GM18868 (cell line): ENCODE measurements at regions not wholly inside any gene's neighbourhood (a gene's known extent, or its start where the extent isn't known, plus 50 kb on each side); places are given as distances from the start of the nearest gene placed in this dataset.

Source experiments
- ATAC-seq: cut with Tn5 transposase; IDR thresholded peaks from one replicate; pipeline ENCODE4 v1.9.1; 2021; ENCODE audit warnings: mild to moderate bottlenecking, moderate library complexity; ENCODE audit not compliant: unreplicated experiment

DNA sequence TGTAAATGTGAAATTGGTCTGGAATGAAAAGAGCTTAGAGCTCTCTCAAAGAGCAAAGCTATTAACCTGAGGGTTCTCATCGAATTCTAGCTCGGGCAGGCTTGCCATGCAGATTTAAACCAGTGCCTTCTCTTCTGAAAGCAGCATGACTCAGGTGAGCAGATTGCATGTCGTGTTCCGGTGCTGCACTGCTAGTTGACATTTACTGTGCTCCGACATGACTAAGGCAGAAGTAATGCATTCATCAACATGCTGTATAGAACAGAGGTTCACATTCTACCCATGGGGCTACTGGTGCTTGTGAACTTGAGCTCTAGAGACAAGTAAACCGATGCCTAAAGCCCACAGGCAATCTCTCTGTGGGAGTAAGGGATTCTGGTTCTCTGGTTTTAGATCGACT, 947.7 kb downstream of the EFNB2 start:
- no peak for ATAC-seq

GRCh38 chr13:105579821-105580710, 955.4 kb downstream of the EFNB2 start:
- ATAC-seq, result no peak

DNA sequence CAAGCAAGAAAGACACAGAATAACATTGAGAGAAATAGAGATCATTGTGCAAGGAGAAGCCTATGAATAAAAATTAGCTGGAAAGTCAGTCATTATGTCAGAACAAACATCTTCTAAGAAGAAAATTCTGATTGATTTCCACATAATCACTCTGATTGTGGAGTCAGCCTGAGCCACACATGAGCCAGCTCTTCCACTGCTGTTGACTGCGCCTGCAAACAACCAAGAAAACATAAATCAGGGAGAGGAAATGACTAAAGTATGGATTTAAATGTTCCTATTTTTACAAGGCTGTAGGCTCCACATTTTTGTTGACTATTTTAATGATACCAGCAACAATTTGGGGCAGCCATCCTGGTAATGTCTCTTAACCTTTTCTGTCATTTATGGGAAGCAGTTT, 962.3 kb downstream of the EFNB2 start:
- ATAC-seq, result no peak

GRCh38 chr13:105572401-105572800, 963.1 kb downstream of the EFNB2 start:
- ATAC-seq, result no peak

- no peak for ATAC-seq
Measured at GRCh38 chr13:105569816-105570215, 965.6 kb downstream of the EFNB2 start.

DNA sequence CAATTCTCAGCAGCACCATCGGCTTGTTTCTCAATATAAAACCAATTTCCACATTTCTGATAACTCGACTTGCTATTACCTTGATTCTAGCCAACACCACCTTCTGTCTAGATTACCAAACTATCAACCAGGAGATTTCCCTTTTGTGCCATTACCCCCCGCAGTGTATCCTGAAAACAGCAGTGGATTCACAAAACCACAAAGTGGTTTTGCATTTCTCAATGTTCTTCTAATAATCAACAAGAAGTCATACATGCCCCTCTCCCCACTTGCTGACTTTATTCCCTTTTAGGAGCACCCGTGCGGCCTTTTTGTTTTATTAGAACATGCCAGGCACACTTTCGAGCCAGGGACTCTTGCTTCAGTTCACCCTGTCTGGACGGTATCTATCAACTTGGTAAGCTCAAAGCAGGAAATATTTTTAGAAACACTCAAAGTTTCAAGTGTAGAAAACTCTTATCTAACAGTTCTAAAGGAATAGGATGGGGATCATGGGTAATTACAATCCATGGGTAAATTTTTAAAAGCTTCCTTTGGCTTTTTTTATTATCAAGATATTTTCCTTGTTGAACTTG, 967.4 kb downstream of the EFNB2 start:
- ATAC-seq, result no peak

GRCh38 chr13:105565136-105565727, 970.2 kb downstream of the EFNB2 start:
- no peak for ATAC-seq

DNA sequence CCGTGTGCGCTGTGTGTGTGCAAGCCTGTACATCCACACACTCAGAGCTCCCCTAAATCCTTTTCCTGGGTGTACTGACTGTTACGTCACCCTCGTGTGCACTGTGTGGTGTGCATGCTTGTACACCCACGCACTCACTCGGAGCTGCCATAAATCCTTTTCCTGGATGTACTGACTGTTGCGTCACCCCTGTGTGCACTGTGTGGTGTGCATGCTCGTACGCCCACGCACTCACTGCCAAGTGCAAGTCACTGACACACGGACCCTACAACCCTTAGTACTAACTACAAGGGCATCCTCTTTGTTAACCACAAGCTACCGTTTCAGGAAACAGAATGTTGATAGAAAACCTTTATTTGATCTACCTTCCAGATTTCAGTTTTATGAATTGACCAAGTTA, 983.4 kb downstream of the EFNB2 start:
- ATAC-seq, result no peak

DNA sequence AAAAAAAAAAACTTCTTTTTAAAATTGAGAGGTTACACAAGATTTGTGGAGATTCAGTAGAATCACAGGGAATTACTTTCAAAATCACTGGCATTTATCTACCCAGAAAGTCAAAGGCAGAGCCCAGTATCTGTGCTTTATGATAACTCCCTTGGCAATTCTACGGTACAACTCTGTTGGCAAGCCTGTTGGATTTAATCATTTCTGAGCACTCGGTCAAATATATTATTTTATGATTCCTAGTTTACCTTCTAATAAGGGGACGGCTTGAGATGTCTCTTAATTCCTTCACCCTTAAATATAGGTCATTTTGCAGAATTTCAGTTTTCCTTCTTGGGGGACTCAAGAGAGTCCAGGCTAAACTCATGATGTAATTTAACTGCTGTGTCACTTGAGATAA, 987.6 kb downstream of the EFNB2 start:
- ATAC-seq, result no peak

DNA sequence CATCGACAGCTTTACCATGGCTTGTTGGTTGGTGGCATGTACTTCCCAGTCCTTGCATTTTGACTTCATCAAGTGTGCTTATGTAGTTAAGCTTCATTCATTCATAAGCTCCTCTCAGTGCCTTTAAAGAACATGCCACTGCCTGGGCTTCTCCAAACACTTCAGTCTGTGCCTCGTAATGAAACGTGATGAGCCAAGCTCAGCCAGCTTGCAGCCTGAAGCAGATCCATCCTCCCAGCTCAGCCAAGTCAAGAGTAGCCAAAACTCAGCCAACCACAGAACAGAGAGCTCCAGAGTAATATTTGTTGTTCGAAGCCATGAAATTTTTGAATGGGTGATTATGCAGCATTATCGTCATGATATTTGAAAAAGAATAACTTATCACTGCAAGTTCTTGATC, 989.7 kb downstream of the EFNB2 start:
- no peak for ATAC-seq

- ATAC-seq, result peak; percentile 62
Measured at GRCh38 chr13:105543742-105544141, 991.7 kb downstream of the EFNB2 start.

GRCh38 chr13:105541565-105541964, 993.9 kb downstream of the EFNB2 start:
- no peak for ATAC-seq

- no peak for ATAC-seq
Measured at GRCh38 chr13:105538346-105538745, 997.1 kb downstream of the EFNB2 start.

DNA sequence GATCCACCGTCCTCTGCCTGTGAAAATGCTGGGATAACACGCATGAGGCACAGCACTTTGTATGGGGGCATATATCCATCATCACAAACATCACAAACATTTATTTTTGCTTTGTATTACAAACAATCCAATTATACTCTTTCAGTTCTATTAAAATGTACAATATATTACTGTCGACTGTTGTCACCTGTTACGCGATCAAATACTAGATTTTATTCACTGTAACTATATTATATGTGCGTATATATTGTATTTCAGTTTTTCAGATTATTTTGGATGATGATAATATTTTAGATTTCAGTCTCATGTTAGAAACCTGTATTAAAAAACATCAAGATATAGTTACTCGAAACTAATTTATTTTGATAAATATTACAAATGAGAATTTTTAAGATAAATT, 998.3 kb downstream of the EFNB2 start:
- no peak for ATAC-seq

GRCh38 chr13:105530468-105530867, 1005.0 kb downstream of the EFNB2 start:
- ATAC-seq, result no peak

- no peak for ATAC-seq
Measured at GRCh38 chr13:105527127-105527526, 1008.3 kb downstream of the EFNB2 start.

DNA sequence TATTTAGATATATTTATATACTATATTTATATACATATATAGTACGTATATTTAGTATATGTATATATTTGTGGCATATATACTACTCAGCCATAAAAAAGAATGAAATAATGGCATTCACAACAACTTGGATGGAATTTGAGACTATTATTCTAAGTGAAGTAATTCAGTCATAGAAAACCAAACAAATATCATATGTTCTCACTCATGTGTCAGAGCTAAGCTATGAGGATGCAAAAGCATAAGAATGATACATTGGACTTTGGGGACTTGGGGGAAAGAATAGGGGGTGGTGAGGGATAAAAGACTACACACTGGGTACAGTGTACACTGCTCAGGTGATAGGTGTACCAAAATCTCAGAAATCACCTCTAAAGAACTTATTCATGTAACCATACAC, 1015.7 kb downstream of the EFNB2 start:
- ATAC-seq, result no peak

- no peak for ATAC-seq
Measured at GRCh38 chr13:105518086-105518485, 1017.4 kb downstream of the EFNB2 start.

GRCh38 chr13:105514401-105514800, 1021.1 kb downstream of the EFNB2 start:
- no peak for ATAC-seq

- ATAC-seq, result no peak
Measured at GRCh38 chr13:105513448-105513847, 1022.0 kb downstream of the EFNB2 start.

- ATAC-seq, result no peak
Measured at GRCh38 chr13:105509981-105510762, 1025.3 kb downstream of the EFNB2 start.
